GM23338 (cell line): ENCODE measurements at regions not wholly inside any gene's neighbourhood (a gene's known extent, or its start where the extent isn't known, plus 50 kb on each side); places are given as distances from the start of the nearest gene placed in this dataset.

Experiments
- ATAC-seq: fragments of 200-7000 bp; cut with Tn5 transposase; 3 replicates; pipeline ENCODE4 v1.9.1; 2020
- DNase-seq: peaks from one replicate; pipeline ENCODE4 v3.0.0-alpha.2; 2015; ENCODE audit warnings: low spot score
- H2AFZ ChIP-seq: fragments of 200-600 bp; sonication (generic); 2 replicates; pipeline ENCODE4 v1.8.0; 2016; ENCODE audit warnings: antibody characterized with exemption, mild to moderate bottlenecking, moderate library complexity
- H3F3A ChIP-seq: fragments of 200-600 bp; sonication (generic); replicated peaks from 2 replicates; pipeline ENCODE4 v1.8.0; 2017; ENCODE audit warnings: antibody characterized with exemption, mixed run types, low read depth
- H3K27ac ChIP-seq: fragments of 200-600 bp; sonication (generic); 2 replicates; pipeline ENCODE4 v1.6.1; 2016; ENCODE audit warnings: low read depth
- H3K27me3 ChIP-seq: fragments of 200-600 bp; sonication (generic); 2 replicates; pipeline ENCODE4 v1.8.0; 2016; ENCODE audit warnings: mild to moderate bottlenecking, mixed run types, moderate library complexity; ENCODE audit not compliant: insufficient read depth
- H3K36me3 ChIP-seq: fragments of 200-600 bp; sonication (generic); 2 replicates; pipeline ENCODE4 v1.8.0; 2016; ENCODE audit warnings: mild to moderate bottlenecking; ENCODE audit not compliant: insufficient read depth
- H3K4me1 ChIP-seq: fragments of 200-600 bp; sonication (generic); 2 replicates; pipeline ENCODE4 v1.8.0; 2016; ENCODE audit warnings: mild to moderate bottlenecking, moderate library complexity; ENCODE audit not compliant: insufficient read depth
- H3K4me2 ChIP-seq: fragments of 200-600 bp; sonication (generic); 2 replicates; pipeline ENCODE4 v1.7.1; 2017; ENCODE audit warnings: mixed run types
- H3K4me3 ChIP-seq: fragments of 200-600 bp; sonication (generic); 2 replicates; pipeline ENCODE4 v1.6.1; 2016; ENCODE audit warnings: mixed run types
- H3K79me2 ChIP-seq: fragments of 200-600 bp; sonication (generic); replicated peaks from 2 replicates; pipeline ENCODE4 v1.8.0; 2017; ENCODE audit warnings: mild to moderate bottlenecking; ENCODE audit not compliant: insufficient read depth
- H3K9me2 ChIP-seq: fragments of 200-600 bp; sonication (generic); 2 replicates; pipeline ENCODE4 v1.8.0; 2017; ENCODE audit not compliant: insufficient read depth
- H4K20me1 ChIP-seq: fragments of 200-600 bp; sonication (generic); replicated peaks from 2 replicates; pipeline ENCODE4 v1.8.0; 2017; ENCODE audit warnings: mild to moderate bottlenecking; ENCODE audit not compliant: insufficient read depth
- H3K27ac Mint-ChIP-seq: 2 replicates; pipeline ENCODE4 v1.8.0; 2020; ENCODE audit warnings: inconsistent platforms, mild to moderate bottlenecking, moderate library complexity, mixed read lengths
- H3K27me3 Mint-ChIP-seq: 3 replicates; pipeline ENCODE4 v1.8.0; 2022; ENCODE audit warnings: low read depth, mild to moderate bottlenecking, moderate library complexity, mixed read lengths, inconsistent platforms; ENCODE audit not compliant: insufficient read depth, poor library complexity
- H3K36me3 Mint-ChIP-seq: 3 replicates; pipeline ENCODE4 v1.8.0; 2021; ENCODE audit warnings: low read depth, mild to moderate bottlenecking, inconsistent platforms, moderate library complexity, mixed read lengths
- H3K4me1 Mint-ChIP-seq: 3 replicates; pipeline ENCODE4 v1.8.0; 2020; ENCODE audit warnings: mild to moderate bottlenecking, inconsistent platforms, mixed read lengths
- H3K4me3 Mint-ChIP-seq: 3 replicates; pipeline ENCODE4 v1.8.0; 2021; ENCODE audit warnings: moderate library complexity, mild to moderate bottlenecking, inconsistent platforms, mixed read lengths
- H3K9me3 Mint-ChIP-seq: 3 replicates; pipeline ENCODE4 v1.8.0; 2020; ENCODE audit warnings: moderate library complexity, mild to moderate bottlenecking, inconsistent platforms, mixed read lengths
- EZH2 ChIP-seq: fragments of 200-600 bp; sonication (generic); IDR thresholded peaks from one replicate; pipeline ENCODE4 v1.8.0; 2017; ENCODE audit warnings: antibody characterized with exemption, mild to moderate bottlenecking, low read depth; ENCODE audit not compliant: unreplicated experiment
- EZH2phosphoT487 ChIP-seq: fragments of 200-600 bp; sonication (generic); IDR thresholded peaks from one replicate; pipeline ENCODE4 v1.8.1; 2018; ENCODE audit warnings: antibody characterized with exemption; ENCODE audit not compliant: unreplicated experiment
- JUNB ChIP-seq: IDR thresholded peaks from one replicate; pipeline ENCODE4 v1.6.1; 2016; ENCODE audit warnings: antibody characterized with exemption; ENCODE audit not compliant: unreplicated experiment
- POLR2AphosphoS5 ChIP-seq: IDR thresholded peaks from 2 replicates; pipeline ENCODE4 v1.6.1; 2016; ENCODE audit warnings: antibody characterized with exemption, low read depth
- ZNF114 ChIP-seq: fragments of 250-450 bp; sonication (Bioruptor Pico); IDR thresholded peaks from 2 replicates; pipeline ENCODE4 v1.5.0; 2020; ENCODE audit warnings: mild to moderate bottlenecking, moderate library complexity
- ZNF331 ChIP-seq: fragments of 250-450 bp; sonication (Bioruptor Pico); IDR thresholded peaks from 2 replicates; pipeline ENCODE4 v1.5.0; 2020; ENCODE audit warnings: low read depth, mild to moderate bottlenecking, moderate library complexity
- TF ChIP-seq, protein P1 (sequence below): IDR thresholded peaks from 2 replicates; pipeline ENCODE4 v1.6.1; 2016; ENCODE audit warnings: antibody characterized with exemption
- TF ChIP-seq, protein P2 (sequence below): fragments of 250-450 bp; sonication (Bioruptor Pico); IDR thresholded peaks from 2 replicates; pipeline ENCODE4 v1.5.0; 2020; ENCODE audit warnings: mild to moderate bottlenecking, moderate library complexity
- TF ChIP-seq, protein P3 (sequence below): IDR thresholded peaks from one replicate; pipeline ENCODE4 v1.6.1; 2018; ENCODE audit warnings: antibody characterized with exemption; ENCODE audit not compliant: unreplicated experiment
- TF ChIP-seq, protein P4 (sequence below), 2 experiments: fragments of 200-600 bp in 1 of 2; sonication (generic) in 1 of 2; conservative IDR thresholded peaks; 2 replicates each; pipeline versions ENCODE4 v1.5.1 to v1.6.1; 2016 to 2017; ENCODE audit warnings: antibody characterized with exemption in 2 of 2, low read depth in 2 of 2, mild to moderate bottlenecking in 2 of 2, moderate library complexity in 1 of 2

DNA sequence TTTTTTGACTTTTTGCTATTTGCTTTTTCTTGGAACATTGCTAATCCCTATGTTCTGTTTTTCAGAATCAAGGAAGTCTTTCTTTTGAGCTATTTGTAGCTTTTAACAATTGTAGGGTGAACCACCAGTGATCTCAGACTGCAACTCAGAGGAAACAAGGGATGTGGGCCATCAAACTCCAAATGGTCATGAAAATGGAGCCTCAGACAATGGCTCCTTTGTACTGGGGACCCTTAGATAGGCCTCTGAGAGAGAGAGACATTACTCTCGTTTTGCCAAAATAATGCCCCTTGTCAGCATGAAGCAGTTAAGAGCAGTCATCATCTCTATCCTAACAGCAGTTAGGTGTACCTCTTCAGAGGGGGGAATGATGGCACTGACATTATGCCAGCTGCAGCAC lies 56.4 kb upstream of the GJB6 start:
- H3K27me3 ChIP-seq = no peaks in the 10 kb centered on the region
- no peak for ATAC-seq
- DNase-seq = no peak

More for the DNA sequence above, 56.4 kb upstream of the GJB6 start:
- H3F3A ChIP-seq = no peaks in the 10 kb centered on the region
- 0 out of 2 replicates have a peak, but pooled peaks cover 3% of the 10 kb centered on the region for H3K9me2 ChIP-seq
- Mint-ChIP-seq H3K9me3 (peaks cover 41% of the 10 kb centered on the region), H3K36me3 (peaks cover 15% of the 10 kb centered on the region), H3K4me1 (no peaks in the 10 kb centered on the region), H3K27ac (no peak overlapping the region), H3K27me3 (no peaks in the 10 kb centered on the region), H3K4me3 (no peak overlapping the region)
- no peak overlapping the region for H2AFZ ChIP-seq
- no peaks in the 10 kb centered on the region for H3K4me1 ChIP-seq
- H3K36me3 ChIP-seq = 0 out of 2 replicates have a peak, but pooled peaks cover 4% of the 10 kb centered on the region
- H3K4me3 ChIP-seq = no peak overlapping the region
- H3K4me2 ChIP-seq = no peak overlapping the region
- H3K27ac ChIP-seq = no peak overlapping the region
- TF ChIP-seq ZNF331 (no peak), POLR2AphosphoS5 (no peak), JUNB (no peak), ZNF114 (CRISPR knock-in tag) (no peak), EZH2 (no peak), EZH2phosphoT487 (no peak)
- TF ChIP-seq, protein P1, sequence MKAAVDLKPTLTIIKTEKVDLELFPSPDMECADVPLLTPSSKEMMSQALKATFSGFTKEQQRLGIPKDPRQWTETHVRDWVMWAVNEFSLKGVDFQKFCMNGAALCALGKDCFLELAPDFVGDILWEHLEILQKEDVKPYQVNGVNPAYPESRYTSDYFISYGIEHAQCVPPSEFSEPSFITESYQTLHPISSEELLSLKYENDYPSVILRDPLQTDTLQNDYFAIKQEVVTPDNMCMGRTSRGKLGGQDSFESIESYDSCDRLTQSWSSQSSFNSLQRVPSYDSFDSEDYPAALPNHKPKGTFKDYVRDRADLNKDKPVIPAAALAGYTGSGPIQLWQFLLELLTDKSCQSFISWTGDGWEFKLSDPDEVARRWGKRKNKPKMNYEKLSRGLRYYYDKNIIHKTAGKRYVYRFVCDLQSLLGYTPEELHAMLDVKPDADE = no peak
- TF ChIP-seq, protein P2, sequence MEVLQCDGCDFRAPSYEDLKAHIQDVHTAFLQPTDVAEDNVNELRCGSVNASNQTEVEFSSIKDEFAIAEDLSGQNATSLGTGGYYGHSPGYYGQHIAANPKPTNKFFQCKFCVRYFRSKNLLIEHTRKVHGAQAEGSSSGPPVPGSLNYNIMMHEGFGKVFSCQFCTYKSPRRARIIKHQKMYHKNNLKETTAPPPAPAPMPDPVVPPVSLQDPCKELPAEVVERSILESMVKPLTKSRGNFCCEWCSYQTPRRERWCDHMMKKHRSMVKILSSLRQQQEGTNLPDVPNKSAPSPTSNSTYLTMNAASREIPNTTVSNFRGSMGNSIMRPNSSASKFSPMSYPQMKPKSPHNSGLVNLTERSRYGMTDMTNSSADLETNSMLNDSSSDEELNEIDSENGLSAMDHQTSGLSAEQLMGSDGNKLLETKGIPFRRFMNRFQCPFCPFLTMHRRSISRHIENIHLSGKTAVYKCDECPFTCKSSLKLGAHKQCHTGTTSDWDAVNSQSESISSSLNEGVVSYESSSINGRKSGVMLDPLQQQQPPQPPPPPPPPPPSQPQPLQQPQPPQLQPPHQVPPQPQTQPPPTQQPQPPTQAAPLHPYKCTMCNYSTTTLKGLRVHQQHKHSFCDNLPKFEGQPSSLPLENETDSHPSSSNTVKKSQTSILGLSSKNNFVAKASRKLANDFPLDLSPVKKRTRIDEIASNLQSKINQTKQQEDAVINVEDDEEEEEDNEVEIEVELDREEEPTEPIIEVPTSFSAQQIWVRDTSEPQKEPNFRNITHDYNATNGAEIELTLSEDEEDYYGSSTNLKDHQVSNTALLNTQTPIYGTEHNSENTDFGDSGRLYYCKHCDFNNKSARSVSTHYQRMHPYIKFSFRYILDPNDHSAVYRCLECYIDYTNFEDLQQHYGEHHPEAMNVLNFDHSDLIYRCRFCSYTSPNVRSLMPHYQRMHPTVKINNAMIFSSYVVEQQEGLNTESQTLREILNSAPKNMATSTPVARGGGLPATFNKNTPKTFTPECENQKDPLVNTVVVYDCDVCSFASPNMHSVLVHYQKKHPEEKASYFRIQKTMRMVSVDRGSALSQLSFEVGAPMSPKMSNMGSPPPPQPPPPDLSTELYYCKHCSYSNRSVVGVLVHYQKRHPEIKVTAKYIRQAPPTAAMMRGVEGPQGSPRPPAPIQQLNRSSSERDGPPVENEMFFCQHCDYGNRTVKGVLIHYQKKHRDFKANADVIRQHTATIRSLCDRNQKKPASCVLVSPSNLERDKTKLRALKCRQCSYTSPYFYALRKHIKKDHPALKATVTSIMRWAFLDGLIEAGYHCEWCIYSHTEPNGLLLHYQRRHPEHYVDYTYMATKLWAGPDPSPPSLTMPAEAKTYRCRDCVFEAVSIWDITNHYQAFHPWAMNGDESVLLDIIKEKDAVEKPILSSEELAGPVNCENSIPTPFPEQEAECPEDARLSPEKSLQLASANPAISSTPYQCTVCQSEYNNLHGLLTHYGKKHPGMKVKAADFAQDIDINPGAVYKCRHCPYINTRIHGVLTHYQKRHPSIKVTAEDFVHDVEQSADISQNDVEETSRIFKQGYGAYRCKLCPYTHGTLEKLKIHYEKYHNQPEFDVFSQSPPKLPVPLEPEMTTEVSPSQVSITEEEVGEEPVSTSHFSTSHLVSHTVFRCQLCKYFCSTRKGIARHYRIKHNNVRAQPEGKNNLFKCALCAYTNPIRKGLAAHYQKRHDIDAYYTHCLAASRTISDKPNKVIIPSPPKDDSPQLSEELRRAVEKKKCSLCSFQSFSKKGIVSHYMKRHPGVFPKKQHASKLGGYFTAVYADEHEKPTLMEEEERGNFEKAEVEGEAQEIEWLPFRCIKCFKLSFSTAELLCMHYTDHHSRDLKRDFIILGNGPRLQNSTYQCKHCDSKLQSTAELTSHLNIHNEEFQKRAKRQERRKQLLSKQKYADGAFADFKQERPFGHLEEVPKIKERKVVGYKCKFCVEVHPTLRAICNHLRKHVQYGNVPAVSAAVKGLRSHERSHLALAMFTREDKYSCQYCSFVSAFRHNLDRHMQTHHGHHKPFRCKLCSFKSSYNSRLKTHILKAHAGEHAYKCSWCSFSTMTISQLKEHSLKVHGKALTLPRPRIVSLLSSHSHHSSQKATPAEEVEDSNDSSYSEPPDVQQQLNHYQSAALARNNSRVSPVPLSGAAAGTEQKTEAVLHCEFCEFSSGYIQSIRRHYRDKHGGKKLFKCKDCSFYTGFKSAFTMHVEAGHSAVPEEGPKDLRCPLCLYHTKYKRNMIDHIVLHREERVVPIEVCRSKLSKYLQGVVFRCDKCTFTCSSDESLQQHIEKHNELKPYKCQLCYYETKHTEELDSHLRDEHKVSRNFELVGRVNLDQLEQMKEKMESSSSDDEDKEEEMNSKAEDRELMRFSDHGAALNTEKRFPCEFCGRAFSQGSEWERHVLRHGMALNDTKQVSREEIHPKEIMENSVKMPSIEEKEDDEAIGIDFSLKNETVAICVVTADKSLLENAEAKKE (CRISPR knock-in tag) = no peak
- TF ChIP-seq, protein P3, sequence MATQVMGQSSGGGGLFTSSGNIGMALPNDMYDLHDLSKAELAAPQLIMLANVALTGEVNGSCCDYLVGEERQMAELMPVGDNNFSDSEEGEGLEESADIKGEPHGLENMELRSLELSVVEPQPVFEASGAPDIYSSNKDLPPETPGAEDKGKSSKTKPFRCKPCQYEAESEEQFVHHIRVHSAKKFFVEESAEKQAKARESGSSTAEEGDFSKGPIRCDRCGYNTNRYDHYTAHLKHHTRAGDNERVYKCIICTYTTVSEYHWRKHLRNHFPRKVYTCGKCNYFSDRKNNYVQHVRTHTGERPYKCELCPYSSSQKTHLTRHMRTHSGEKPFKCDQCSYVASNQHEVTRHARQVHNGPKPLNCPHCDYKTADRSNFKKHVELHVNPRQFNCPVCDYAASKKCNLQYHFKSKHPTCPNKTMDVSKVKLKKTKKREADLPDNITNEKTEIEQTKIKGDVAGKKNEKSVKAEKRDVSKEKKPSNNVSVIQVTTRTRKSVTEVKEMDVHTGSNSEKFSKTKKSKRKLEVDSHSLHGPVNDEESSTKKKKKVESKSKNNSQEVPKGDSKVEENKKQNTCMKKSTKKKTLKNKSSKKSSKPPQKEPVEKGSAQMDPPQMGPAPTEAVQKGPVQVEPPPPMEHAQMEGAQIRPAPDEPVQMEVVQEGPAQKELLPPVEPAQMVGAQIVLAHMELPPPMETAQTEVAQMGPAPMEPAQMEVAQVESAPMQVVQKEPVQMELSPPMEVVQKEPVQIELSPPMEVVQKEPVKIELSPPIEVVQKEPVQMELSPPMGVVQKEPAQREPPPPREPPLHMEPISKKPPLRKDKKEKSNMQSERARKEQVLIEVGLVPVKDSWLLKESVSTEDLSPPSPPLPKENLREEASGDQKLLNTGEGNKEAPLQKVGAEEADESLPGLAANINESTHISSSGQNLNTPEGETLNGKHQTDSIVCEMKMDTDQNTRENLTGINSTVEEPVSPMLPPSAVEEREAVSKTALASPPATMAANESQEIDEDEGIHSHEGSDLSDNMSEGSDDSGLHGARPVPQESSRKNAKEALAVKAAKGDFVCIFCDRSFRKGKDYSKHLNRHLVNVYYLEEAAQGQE = no peak
- TF ChIP-seq, protein P4, sequence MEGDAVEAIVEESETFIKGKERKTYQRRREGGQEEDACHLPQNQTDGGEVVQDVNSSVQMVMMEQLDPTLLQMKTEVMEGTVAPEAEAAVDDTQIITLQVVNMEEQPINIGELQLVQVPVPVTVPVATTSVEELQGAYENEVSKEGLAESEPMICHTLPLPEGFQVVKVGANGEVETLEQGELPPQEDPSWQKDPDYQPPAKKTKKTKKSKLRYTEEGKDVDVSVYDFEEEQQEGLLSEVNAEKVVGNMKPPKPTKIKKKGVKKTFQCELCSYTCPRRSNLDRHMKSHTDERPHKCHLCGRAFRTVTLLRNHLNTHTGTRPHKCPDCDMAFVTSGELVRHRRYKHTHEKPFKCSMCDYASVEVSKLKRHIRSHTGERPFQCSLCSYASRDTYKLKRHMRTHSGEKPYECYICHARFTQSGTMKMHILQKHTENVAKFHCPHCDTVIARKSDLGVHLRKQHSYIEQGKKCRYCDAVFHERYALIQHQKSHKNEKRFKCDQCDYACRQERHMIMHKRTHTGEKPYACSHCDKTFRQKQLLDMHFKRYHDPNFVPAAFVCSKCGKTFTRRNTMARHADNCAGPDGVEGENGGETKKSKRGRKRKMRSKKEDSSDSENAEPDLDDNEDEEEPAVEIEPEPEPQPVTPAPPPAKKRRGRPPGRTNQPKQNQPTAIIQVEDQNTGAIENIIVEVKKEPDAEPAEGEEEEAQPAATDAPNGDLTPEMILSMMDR (conservative IDR thresholded peaks at IDR 0.05; ENCODE audit: low read depth in 2 of 2) = no peak
- H4K20me1 ChIP-seq = no peaks in the 10 kb centered on the region
- H3K79me2 ChIP-seq = no peaks in the 10 kb centered on the region
